ENCODE measurements at regions not wholly inside any gene's neighbourhood (a gene's known extent, or its start where the extent isn't known, plus 50 kb on each side); places are given as distances from the start of the nearest gene placed in this dataset.

GRCh38 chr22:47736186-47737034 is 974.0 kb downstream of the TBC1D22A start:
- no peak for DNase-seq (ENCODE audit: extremely low read depth, low read depth)

DNA sequence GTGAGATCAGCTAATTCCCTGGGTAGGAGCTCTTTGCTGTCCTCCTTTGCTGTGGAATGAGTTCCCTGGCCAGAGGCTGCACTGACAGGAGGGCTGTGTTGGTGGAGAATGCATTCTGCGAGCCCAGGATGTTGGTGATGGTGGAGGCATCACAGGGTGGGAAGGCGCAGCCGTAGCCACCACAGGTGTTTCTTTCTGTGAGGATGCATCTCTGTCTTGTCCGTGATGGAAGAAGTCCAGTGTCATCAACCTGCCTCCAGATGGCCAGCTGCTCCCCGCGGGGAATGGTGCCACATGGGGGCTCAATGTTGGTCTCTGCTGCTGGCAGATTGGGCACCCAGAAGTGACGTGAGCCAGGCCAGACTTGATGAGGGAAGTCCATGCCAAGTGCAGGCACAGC is 972.1 kb downstream of the TBC1D22A start:
- no peak for DNase-seq (ENCODE audit: extremely low read depth, low read depth)
- TF ChIP-seq, protein P1, sequence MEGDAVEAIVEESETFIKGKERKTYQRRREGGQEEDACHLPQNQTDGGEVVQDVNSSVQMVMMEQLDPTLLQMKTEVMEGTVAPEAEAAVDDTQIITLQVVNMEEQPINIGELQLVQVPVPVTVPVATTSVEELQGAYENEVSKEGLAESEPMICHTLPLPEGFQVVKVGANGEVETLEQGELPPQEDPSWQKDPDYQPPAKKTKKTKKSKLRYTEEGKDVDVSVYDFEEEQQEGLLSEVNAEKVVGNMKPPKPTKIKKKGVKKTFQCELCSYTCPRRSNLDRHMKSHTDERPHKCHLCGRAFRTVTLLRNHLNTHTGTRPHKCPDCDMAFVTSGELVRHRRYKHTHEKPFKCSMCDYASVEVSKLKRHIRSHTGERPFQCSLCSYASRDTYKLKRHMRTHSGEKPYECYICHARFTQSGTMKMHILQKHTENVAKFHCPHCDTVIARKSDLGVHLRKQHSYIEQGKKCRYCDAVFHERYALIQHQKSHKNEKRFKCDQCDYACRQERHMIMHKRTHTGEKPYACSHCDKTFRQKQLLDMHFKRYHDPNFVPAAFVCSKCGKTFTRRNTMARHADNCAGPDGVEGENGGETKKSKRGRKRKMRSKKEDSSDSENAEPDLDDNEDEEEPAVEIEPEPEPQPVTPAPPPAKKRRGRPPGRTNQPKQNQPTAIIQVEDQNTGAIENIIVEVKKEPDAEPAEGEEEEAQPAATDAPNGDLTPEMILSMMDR (IDR thresholded peaks at IDR 0.05; ENCODE audit: low read depth, low read length) = no peak

More at GRCh38 chr22:47736186-47737034, 974.0 kb downstream of the TBC1D22A start:
- TF ChIP-seq, protein P1 (IDR thresholded peaks at IDR 0.05; ENCODE audit: low read depth, low read length) = no peak

DNA sequence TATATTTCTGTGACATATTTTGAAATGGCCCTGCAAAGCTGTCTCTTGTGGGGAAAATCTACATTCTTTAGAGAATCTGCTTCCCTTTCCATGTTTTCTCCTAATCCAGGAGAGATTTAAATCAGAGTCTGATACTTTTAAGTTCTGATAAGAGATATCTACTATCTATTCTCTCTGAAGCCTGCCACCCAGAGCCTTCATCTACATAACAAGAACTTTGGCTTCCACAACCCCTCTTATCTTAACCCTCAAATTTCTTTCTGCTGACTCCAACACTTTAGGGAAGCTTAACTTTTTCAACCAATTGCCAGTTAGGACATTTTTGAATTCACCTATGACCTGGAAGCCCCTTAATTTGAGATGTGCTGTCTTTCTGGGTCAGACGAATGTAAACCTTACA is 965.2 kb downstream of the TBC1D22A start:
- TF ChIP-seq, protein P1 (IDR thresholded peaks at IDR 0.05; ENCODE audit: low read depth, low read length) = no peak
- no peak for DNase-seq (ENCODE audit: extremely low read depth, low read depth)

- DNase-seq (ENCODE audit: extremely low read depth, low read depth) = no peak
- TF ChIP-seq, protein P1 (IDR thresholded peaks at IDR 0.05; ENCODE audit: low read depth, low read length) = no peak
These were observed 962.3 kb downstream of the TBC1D22A start for GRCh38 chr22:47724751-47725150.

DNA sequence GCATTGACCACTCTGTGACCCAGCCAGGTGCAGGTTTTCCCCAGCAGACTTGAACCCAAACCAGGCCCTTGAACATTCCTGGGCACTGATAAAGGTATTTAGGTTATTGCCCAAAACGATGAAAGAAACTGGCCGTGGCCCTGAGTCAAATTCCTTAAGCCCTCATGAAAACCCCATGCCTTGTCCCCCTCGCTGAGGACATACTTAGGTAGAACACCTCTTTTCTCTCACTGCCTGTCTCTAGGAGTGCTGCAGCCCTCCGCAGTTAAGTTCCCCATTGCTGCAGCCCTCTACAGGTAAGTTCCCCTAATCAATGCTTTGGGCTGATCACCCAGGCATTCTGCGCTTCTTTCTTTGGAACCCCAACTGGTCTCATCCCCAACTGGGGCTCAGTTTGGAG is 961.6 kb downstream of the TBC1D22A start:
- no peak for DNase-seq (ENCODE audit: extremely low read depth, low read depth)
- TF ChIP-seq, protein P1 (IDR thresholded peaks at IDR 0.05; ENCODE audit: low read depth, low read length) = no peak

DNA sequence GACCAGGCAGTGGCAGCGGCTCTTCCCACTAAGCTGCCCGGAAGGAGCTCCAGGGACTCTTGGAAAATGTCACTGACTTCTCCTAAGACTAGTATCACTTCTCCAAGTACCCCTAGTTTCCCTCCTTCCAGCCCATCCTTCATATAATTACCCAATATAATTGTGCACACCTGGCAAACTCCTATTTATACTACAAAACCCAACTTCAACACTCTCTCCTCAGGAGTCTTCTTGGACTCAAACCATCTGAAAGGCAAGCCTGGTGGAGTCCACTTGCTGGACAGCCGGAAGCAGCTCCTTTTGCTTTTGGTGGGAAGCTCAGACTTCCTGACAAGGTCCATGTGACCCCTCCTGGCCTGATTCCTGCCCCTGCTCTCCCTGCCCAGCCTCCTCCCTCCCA is 955.9 kb downstream of the TBC1D22A start:
- DNase-seq (ENCODE audit: extremely low read depth, low read depth) = no peak
- TF ChIP-seq, protein P1 (IDR thresholded peaks at IDR 0.05; ENCODE audit: low read depth, low read length) = no peak

DNA sequence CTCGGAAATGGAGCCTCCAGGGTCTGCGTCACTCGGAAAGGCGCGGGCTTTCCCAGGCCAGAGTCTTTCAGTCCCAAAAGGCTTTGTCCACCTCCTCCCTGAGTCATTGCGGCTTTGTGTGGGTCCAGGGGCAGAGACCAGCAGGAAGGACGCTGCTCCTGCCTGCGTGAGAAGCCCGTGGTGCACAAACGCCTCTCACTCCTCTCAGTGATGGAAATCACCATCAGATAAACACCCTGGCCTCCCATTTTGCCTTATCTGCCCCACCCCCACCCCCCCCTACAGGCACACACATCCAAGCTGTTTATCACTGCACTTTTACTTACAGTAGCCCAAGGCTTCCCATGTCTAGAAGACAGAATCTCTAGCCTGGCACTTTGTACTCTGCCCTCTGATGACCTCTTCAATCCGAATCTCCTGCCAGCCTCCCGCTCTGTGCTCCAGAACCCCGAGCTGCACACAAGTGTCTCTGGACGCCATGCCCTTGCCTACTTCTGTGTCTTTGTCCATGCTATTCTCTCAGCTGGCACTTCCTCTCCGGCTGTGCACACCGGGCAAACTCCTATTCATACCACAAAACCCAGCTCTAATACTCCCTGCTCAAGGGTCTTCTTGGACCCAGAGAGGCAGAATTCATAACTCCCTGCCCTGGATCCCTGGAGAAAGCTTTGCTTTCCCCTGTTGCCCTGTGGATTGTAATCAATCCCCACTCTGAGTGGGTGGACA is 954.6 kb downstream of the TBC1D22A start:
- TF ChIP-seq, protein P1 (IDR thresholded peaks at IDR 0.05; ENCODE audit: low read depth, low read length) = no peak
- DNase-seq (ENCODE audit: extremely low read depth, low read depth) = no peak
